ENCODE measurements at regions not wholly inside any gene's neighbourhood (a gene's known extent, or its start where the extent isn't known, plus 50 kb on each side); places are given as distances from the start of the nearest gene placed in this dataset.

DNA sequence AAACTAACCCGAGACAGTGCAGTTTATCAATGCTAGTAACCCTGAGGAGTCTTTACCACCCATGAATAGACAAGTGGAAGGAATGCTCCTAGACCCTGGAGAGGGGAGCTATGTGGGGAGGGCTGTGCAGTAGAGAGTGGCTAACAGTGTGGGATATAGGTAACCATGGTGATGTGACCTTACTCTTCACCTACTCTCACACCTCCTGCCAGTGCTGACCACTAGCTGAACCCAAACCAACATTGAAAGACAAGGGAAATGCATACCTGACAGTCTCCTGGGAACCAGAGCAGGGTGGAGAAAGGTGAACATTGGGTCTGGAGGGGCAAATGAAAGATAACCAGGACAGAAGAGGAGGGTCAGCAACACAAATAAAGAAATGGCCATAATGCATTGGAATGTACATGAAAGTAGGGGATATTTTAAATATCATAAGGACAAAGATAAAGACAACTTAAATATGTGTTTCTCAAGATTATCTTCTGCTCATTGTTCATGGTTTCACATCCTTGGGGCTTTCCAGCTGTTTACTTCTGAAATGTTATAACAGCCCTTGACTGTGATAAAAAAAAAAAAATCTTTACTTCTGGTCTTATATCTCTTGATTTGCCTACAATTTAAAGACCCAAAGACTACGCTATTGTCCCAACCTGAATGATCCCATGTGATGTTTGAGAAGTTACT is 983.3 kb upstream of the TENM4 start:
- TF ChIP-seq, protein P1, sequence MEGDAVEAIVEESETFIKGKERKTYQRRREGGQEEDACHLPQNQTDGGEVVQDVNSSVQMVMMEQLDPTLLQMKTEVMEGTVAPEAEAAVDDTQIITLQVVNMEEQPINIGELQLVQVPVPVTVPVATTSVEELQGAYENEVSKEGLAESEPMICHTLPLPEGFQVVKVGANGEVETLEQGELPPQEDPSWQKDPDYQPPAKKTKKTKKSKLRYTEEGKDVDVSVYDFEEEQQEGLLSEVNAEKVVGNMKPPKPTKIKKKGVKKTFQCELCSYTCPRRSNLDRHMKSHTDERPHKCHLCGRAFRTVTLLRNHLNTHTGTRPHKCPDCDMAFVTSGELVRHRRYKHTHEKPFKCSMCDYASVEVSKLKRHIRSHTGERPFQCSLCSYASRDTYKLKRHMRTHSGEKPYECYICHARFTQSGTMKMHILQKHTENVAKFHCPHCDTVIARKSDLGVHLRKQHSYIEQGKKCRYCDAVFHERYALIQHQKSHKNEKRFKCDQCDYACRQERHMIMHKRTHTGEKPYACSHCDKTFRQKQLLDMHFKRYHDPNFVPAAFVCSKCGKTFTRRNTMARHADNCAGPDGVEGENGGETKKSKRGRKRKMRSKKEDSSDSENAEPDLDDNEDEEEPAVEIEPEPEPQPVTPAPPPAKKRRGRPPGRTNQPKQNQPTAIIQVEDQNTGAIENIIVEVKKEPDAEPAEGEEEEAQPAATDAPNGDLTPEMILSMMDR (IDR thresholded peaks at IDR 0.05; ENCODE audit: control extremely low read depth in 1 of 3, insufficient read depth in 1 of 3, low read depth in 1 of 3, low read length in 3 of 3): no peak
- TF ChIP-seq, protein P2, sequence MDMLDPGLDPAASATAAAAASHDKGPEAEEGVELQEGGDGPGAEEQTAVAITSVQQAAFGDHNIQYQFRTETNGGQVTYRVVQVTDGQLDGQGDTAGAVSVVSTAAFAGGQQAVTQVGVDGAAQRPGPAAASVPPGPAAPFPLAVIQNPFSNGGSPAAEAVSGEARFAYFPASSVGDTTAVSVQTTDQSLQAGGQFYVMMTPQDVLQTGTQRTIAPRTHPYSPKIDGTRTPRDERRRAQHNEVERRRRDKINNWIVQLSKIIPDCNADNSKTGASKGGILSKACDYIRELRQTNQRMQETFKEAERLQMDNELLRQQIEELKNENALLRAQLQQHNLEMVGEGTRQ (IDR thresholded peaks at IDR 0.05; ENCODE audit: low read length): no peak

Measured in H1 (cell line).